Muscle of leg (tissue), 3 donors: ENCODE measurements at regions not wholly inside any gene's neighbourhood (a gene's known extent, or its start where the extent isn't known, plus 50 kb on each side); places are given as distances from the start of the nearest gene placed in this dataset.
A peak's percentile ranks its signal among the peaks of the same experiment; 100 is the strongest.

Experiments used
- DNase-seq: peaks from one replicate; pipeline ENCODE4 v3.0.0; 2013
- H3K27ac ChIP-seq: one replicate; pipeline ENCODE4 v1.5.1; 2013; ENCODE audit warnings: mild to moderate bottlenecking, low read length, control low read depth
- H3K27me3 ChIP-seq: one replicate; pipeline ENCODE4 v1.6.1; 2013; ENCODE audit warnings: low read length; ENCODE audit not compliant: control insufficient read depth, insufficient read depth
- H3K36me3 ChIP-seq: one replicate; pipeline ENCODE4 v1.6.1; 2013; ENCODE audit warnings: low read length; ENCODE audit not compliant: control insufficient read depth, insufficient read depth
- H3K4me1 ChIP-seq: one replicate; pipeline ENCODE4 v1.6.1; 2013; ENCODE audit warnings: low read length; ENCODE audit not compliant: control insufficient read depth, insufficient read depth
- H3K4me3 ChIP-seq: one replicate; pipeline ENCODE4 v1.5.1; 2013; ENCODE audit warnings: low read length, control low read depth
- H3K9me3 ChIP-seq: replicated peaks from 2 replicates; pipeline ENCODE4 v1.6.1; 2013; ENCODE audit warnings: low read depth, low read length; ENCODE audit not compliant: control insufficient read depth
- WGBS: methylation state at CpG from one replicate; pipeline ENCODE4 v1.1.5; 2013; ENCODE audit warnings: missing lambda C conversion rate; ENCODE audit not compliant: insufficient coverage; 5-methylcytosine and 5-hydroxymethylcytosine counted together

- H3K27ac ChIP-seq, result no peak overlapping the region
- no peaks in the 10 kb centered on the region for H3K36me3 ChIP-seq
- no peaks in the 10 kb centered on the region for H3K27me3 ChIP-seq
- H3K9me3 ChIP-seq, result no peaks in the 10 kb centered on the region
- WGBS, result no CpG with 5 or more reads among the region's 1 CpG
- H3K4me3 ChIP-seq, result no peak overlapping the region
- no peak for DNase-seq
- no peaks in the 10 kb centered on the region for H3K4me1 ChIP-seq
Measured at GRCh38 chr1:81142099-81142826, 658.5 kb upstream of the ADGRL2 start.

GRCh38 chr1:81135524-81135923, 665.2 kb upstream of the ADGRL2 start:
- Histone ChIP-seq H3K9me3 (no peaks in the 10 kb centered on the region), H3K27me3 (no peaks in the 10 kb centered on the region), H3K4me1 (no peaks in the 10 kb centered on the region), H3K27ac (no peak overlapping the region), H3K36me3 (no peaks in the 10 kb centered on the region), H3K4me3 (no peak overlapping the region)
- no peak for DNase-seq
- WGBS, result 96% methylated on average over 3 of the region's 6 CpGs

GRCh38 chr1:81129776-81130175, 671.0 kb upstream of the ADGRL2 start:
- Histone ChIP-seq H3K27me3 (no peaks in the 10 kb centered on the region), H3K4me3 (no peak overlapping the region), H3K36me3 (no peaks in the 10 kb centered on the region), H3K27ac (no peak overlapping the region), H3K4me1 (peaks cover 2% of the 10 kb centered on the region), H3K9me3 (no peaks in the 10 kb centered on the region)
- 44% methylated on average over 2 of the region's 3 CpGs for whole genome bisulfite sequencing
- peak; percentile 23 for DNase-seq

GRCh38 chr1:81129366-81129765, 671.4 kb upstream of the ADGRL2 start:
- Histone ChIP-seq H3K36me3 (no peaks in the 10 kb centered on the region), H3K4me3 (no peak overlapping the region), H3K27me3 (no peaks in the 10 kb centered on the region), H3K4me1 (peaks cover 2% of the 10 kb centered on the region), H3K27ac (no peak overlapping the region), H3K9me3 (no peaks in the 10 kb centered on the region)
- DNase-seq, result peak; percentile 16
- WGBS, result no CpG with 5 or more reads among the region's 4 CpGs

- no peaks in the 10 kb centered on the region for H3K36me3 ChIP-seq
- no peaks in the 10 kb centered on the region for H3K27me3 ChIP-seq
- peaks cover 2% of the 10 kb centered on the region for H3K4me1 ChIP-seq
- H3K9me3 ChIP-seq, result no peaks in the 10 kb centered on the region
- H3K27ac ChIP-seq, result no peak overlapping the region
- DNase-seq, result peak; percentile 26
- no peak overlapping the region for H3K4me3 ChIP-seq
- WGBS, result no CpG with 5 or more reads among the region's 1 CpG
Measured at GRCh38 chr1:81128079-81128478, 672.7 kb upstream of the ADGRL2 start.

GRCh38 chr1:81126989-81127581, 673.6 kb upstream of the ADGRL2 start:
- peak; percentile 27 for DNase-seq
- Histone ChIP-seq H3K4me3 (no peak overlapping the region), H3K9me3 (no peaks in the 10 kb centered on the region), H3K4me1 (peaks cover 2% of the 10 kb centered on the region), H3K36me3 (no peaks in the 10 kb centered on the region), H3K27me3 (no peaks in the 10 kb centered on the region), H3K27ac (no peak overlapping the region)
- whole genome bisulfite sequencing, result 70% methylated on average over 2 of the region's 3 CpGs

- H3K27me3 ChIP-seq, result no peaks in the 10 kb centered on the region
- no peak overlapping the region for H3K27ac ChIP-seq
- no peak overlapping the region for H3K4me3 ChIP-seq
- H3K9me3 ChIP-seq, result no peaks in the 10 kb centered on the region
- peak; percentile 40 for DNase-seq
- H3K36me3 ChIP-seq, result no peaks in the 10 kb centered on the region
- H3K4me1 ChIP-seq, result peaks cover 2% of the 10 kb centered on the region
- WGBS, result no CpG with 5 or more reads among the region's 4 CpGs
Measured at GRCh38 chr1:81125672-81126071, 675.1 kb upstream of the ADGRL2 start.

- DNase-seq, result no peak
- no peaks in the 10 kb centered on the region for H3K9me3 ChIP-seq
- no peaks in the 10 kb centered on the region for H3K4me1 ChIP-seq
- H3K27ac ChIP-seq, result no peak overlapping the region
- no peaks in the 10 kb centered on the region for H3K27me3 ChIP-seq
- H3K4me3 ChIP-seq, result no peak overlapping the region
- WGBS, result 80% methylated on average over 1 of the region's 5 CpGs
- no peaks in the 10 kb centered on the region for H3K36me3 ChIP-seq
Measured at GRCh38 chr1:81121306-81121705, 679.4 kb upstream of the ADGRL2 start.

- Histone ChIP-seq H3K27ac (no peak overlapping the region), H3K4me1 (no peaks in the 10 kb centered on the region), H3K27me3 (no peaks in the 10 kb centered on the region), H3K36me3 (no peaks in the 10 kb centered on the region), H3K9me3 (no peaks in the 10 kb centered on the region), H3K4me3 (no peak overlapping the region)
- no peak for DNase-seq
- no CpG with 5 or more reads among the region's 1 CpG for WGBS
Measured at GRCh38 chr1:81119319-81119718, 681.4 kb upstream of the ADGRL2 start.

GRCh38 chr1:81118550-81118949, 682.2 kb upstream of the ADGRL2 start:
- no peaks in the 10 kb centered on the region for H3K4me1 ChIP-seq
- H3K9me3 ChIP-seq, result no peaks in the 10 kb centered on the region
- H3K27ac ChIP-seq, result no peak overlapping the region
- no peaks in the 10 kb centered on the region for H3K36me3 ChIP-seq
- no peaks in the 10 kb centered on the region for H3K27me3 ChIP-seq
- DNase-seq, result no peak
- H3K4me3 ChIP-seq, result no peak overlapping the region
